ENCODE measurements at regions not wholly inside any gene's neighbourhood (a gene's known extent, or its start where the extent isn't known, plus 50 kb on each side); places are given as distances from the start of the nearest gene placed in this dataset.

DNA sequence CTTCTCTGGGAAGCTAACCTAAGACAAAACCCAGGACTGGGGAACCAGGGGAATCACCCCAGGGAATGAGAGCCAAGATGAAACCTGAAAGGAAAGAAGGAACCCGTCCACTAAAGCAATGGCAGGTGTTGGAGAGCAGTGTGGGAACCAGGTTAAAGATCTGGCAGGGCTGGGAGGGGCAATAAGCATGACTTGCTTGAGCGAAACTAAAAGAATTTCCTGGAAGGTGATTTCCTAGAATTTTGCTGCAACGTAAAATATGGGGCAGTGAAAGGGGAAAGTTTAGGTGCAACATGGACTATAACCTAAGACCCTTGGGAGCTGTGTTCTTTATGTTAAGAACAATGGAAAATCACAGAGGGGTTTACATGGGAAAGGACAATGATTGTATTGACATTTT is 126.2 kb upstream of the SSTR4 start (continued):
- TF ChIP-seq, protein P1, sequence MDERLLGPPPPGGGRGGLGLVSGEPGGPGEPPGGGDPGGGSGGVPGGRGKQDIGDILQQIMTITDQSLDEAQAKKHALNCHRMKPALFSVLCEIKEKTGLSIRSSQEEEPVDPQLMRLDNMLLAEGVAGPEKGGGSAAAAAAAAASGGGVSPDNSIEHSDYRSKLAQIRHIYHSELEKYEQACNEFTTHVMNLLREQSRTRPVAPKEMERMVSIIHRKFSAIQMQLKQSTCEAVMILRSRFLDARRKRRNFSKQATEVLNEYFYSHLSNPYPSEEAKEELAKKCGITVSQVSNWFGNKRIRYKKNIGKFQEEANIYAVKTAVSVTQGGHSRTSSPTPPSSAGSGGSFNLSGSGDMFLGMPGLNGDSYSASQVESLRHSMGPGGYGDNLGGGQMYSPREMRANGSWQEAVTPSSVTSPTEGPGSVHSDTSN (CRISPR knock-in tag; IDR thresholded peaks at IDR 0.05; ENCODE audit: low read depth) = no peak
- TF ChIP-seq, protein P1 (tag; conservative IDR thresholded peaks at IDR 0.05; ENCODE audit: low read depth) = no peak; the same call in 1 of the 2 replicates
- TF ChIP-seq, protein P2, sequence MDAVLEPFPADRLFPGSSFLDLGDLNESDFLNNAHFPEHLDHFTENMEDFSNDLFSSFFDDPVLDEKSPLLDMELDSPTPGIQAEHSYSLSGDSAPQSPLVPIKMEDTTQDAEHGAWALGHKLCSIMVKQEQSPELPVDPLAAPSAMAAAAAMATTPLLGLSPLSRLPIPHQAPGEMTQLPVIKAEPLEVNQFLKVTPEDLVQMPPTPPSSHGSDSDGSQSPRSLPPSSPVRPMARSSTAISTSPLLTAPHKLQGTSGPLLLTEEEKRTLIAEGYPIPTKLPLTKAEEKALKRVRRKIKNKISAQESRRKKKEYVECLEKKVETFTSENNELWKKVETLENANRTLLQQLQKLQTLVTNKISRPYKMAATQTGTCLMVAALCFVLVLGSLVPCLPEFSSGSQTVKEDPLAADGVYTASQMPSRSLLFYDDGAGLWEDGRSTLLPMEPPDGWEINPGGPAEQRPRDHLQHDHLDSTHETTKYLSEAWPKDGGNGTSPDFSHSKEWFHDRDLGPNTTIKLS (IDR thresholded peaks at IDR 0.05; ENCODE audit: borderline replicate concordance, low read depth) = no peak
- TF ChIP-seq, protein P3, sequence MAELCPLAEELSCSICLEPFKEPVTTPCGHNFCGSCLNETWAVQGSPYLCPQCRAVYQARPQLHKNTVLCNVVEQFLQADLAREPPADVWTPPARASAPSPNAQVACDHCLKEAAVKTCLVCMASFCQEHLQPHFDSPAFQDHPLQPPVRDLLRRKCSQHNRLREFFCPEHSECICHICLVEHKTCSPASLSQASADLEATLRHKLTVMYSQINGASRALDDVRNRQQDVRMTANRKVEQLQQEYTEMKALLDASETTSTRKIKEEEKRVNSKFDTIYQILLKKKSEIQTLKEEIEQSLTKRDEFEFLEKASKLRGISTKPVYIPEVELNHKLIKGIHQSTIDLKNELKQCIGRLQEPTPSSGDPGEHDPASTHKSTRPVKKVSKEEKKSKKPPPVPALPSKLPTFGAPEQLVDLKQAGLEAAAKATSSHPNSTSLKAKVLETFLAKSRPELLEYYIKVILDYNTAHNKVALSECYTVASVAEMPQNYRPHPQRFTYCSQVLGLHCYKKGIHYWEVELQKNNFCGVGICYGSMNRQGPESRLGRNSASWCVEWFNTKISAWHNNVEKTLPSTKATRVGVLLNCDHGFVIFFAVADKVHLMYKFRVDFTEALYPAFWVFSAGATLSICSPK (IDR thresholded peaks at IDR 0.05; ENCODE audit: borderline replicate concordance) = no peak
- TF ChIP-seq ZNF354B (CRISPR knock-in tag; IDR thresholded peaks at IDR 0.05) (no peak), TCF3 (CRISPR knock-in tag; IDR thresholded peaks at IDR 0.05) (0 out of 2 replicates have a peak, but pooled peaks have one; percentile 6), HMG20A (CRISPR knock-in tag; conservative IDR thresholded peaks at IDR 0.05) (no peak), WHSC1 (IDR thresholded peaks at IDR 0.05; ENCODE audit: low read length) (no peak), ARID1B (IDR thresholded peaks at IDR 0.05) (0 out of 2 replicates have a peak, but pooled peaks have one; percentile 42), RFX7 (CRISPR knock-in tag; IDR thresholded peaks at IDR 0.05) (no peak), CEBPB (tag; IDR thresholded peaks at IDR 0.05) (no peak), STAT5A (IDR thresholded peaks at IDR 0.05; ENCODE audit: borderline replicate concordance, low read length) (peak; percentile 64; the same call in 1 of the 2 replicates), EP300 (IDR thresholded peaks at IDR 0.05; ENCODE audit: low read length) (peak; percentile 37; the same call in 1 of the 2 replicates)

All from K562 (cell line).